ENCODE measurements at regions not wholly inside any gene's neighbourhood (a gene's known extent, or its start where the extent isn't known, plus 50 kb on each side); places are given as distances from the start of the nearest gene placed in this dataset.

DNA sequence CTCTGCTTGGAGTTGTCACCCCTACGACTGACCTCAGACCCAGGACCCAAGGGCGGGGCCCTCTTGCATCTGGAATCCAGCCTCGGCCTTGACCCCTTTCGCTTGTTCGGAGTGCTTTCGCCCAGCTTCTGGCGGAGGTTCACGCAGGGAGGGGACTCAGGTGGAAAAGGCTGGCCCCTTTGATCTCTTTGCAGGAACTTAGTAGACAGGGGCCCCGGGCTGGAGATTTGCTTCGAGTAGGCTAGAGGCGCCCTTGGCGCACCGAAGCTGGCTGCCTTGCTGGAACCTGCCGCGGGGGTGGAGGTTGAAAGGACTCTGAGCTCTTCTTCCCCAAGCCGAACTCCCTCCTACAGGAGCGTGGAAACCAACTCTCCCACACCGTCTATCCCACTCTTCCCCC lies 255.1 kb downstream of the OTUD1 start:
- TF ChIP-seq, protein P1, sequence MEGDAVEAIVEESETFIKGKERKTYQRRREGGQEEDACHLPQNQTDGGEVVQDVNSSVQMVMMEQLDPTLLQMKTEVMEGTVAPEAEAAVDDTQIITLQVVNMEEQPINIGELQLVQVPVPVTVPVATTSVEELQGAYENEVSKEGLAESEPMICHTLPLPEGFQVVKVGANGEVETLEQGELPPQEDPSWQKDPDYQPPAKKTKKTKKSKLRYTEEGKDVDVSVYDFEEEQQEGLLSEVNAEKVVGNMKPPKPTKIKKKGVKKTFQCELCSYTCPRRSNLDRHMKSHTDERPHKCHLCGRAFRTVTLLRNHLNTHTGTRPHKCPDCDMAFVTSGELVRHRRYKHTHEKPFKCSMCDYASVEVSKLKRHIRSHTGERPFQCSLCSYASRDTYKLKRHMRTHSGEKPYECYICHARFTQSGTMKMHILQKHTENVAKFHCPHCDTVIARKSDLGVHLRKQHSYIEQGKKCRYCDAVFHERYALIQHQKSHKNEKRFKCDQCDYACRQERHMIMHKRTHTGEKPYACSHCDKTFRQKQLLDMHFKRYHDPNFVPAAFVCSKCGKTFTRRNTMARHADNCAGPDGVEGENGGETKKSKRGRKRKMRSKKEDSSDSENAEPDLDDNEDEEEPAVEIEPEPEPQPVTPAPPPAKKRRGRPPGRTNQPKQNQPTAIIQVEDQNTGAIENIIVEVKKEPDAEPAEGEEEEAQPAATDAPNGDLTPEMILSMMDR (IDR thresholded peaks at IDR 0.05) = no peak
- TF ChIP-seq EP300 (IDR thresholded peaks at IDR 0.05) (no peak), POLR2A (IDR thresholded peaks at IDR 0.05) (no peak)

All from tibial nerve (tissue), 4 donors.